ENCODE measurements at regions not wholly inside any gene's neighbourhood (a gene's known extent, or its start where the extent isn't known, plus 50 kb on each side); places are given as distances from the start of the nearest gene placed in this dataset.
A peak's percentile ranks its signal among the peaks of the same experiment; 100 is the strongest.

DNA sequence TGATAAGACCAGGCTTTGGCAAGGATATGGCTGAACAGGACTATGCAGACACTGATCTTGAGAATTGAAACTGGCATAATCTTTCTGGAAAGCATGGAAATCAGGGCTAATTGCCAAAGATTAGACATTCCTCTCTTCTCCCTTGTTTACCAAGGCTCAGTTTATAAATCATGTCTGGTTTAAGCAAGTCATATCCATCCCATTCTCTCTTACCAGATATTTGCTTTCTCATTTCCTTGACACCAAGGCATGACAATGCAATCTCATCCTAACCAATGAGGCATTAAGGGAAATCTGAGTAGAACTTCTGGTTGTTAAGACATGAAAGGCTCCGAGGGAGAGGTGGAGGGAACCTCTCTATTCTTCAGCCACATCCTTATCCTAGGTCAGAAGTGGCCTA lies 110.3 kb upstream of the CEP85L start:
- no peak for DNase-seq

DNA sequence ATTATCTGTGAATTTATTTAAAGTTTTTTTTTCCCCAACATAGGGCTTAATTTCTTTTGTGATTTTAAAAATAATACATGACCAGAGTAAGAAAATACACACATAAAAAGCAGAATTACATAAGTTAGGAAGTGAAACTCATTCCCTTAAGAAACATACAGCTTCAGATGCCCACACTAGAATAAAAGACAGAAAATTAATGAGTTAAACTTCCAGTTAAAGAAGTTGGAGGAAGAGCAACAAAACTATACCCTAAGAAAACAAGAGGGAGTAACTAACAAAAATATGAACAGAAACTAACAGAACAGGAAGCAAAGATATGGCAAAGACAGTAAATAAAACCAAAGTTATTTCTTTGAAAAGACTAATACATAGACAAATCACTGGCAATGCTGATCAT lies 107.6 kb upstream of the CEP85L start:
- DNase-seq: no peak

DNA sequence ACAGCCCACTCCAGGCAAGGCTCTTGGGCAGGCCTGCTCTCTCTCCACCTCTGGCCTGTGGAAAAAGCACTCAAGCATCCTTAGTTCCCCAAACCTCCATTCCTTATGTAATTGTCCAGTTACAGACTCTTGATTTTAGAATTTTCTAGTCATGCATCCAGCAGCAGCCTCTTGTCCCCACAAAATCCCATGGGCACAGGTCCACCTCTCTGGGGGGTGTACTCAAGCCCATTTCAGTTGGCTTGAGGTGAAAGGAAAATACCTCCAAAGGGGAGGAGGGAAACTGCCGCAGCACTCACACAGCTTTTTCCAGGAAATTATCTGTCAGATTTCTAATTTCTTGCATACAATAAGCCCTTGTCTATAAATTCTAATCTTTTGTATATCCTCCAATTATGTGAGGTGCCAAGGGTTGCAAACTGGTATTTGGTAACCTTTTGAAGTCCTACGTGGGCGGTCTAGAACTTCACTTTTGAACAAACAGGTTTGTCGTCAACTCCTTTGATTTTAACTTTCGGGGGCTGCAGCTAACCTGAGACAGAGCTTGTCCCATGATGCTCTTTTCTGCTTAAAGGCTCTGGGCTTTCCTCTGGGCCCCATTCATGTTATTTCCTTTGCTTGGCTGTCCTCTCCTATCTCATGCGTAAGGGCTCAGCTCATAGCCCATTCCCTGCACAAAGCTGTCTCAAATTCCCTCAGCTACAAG lies 104.7 kb upstream of the CEP85L start:
- DNase-seq: no peak

DNA sequence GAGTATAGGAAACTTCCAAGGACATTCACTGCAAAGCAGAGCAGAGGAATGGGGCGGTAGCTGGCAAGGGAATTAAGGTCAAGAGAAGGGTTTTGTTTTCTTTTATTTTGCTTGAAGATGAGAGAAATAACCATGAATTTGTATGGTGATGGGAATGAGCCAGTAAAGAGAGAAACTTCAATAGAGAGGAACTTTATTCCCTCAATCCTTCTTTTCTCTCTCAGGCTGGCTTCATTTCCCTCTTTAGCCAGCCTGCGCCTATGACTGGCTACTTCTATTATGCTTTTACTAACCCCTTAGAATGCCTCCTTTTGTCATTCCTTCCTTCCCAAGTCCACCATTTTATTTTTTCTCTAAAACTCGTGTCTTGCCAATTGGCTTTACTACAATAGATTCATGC lies 101.4 kb upstream of the CEP85L start:
- no peak for DNase-seq

DNA sequence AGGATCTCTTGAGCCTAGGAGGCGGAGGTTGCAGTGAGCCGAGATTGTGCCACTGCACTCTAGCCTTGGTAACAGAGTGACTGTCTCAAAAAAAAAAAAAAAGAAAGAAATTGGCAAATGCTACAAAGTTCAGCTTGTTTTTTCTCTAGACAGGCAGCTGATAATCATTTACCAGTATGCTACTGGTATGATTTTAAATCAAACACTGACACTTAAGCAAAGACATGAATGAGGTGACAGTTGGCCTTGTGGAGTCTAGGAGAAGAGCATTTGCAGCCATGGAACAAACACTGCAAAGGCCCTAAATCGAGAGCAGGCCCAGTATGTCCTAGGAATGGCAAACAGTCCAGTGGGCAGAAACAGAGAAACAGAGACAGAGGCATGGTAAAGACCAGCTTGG lies 99.7 kb upstream of the CEP85L start:
- DNase-seq: no peak

DNA sequence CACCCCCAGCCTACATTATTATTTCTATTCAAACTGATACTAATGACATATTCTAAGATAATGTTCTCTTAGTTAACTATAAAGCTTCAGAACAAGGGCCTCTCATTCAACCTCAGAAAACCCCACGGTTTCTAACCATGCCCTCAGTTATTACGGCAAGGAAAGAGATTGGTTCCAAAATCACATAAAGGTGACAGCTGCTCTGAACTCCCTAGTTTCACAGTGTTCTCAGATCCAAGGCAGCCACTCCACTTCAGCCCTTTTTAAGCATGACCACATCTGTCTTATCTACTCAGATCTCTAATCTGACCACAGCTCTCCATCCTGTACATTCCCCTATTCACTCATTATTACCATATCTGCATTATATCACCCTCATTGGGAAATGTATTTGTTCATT lies 98.8 kb upstream of the CEP85L start:
- DNase-seq: no peak

DNA sequence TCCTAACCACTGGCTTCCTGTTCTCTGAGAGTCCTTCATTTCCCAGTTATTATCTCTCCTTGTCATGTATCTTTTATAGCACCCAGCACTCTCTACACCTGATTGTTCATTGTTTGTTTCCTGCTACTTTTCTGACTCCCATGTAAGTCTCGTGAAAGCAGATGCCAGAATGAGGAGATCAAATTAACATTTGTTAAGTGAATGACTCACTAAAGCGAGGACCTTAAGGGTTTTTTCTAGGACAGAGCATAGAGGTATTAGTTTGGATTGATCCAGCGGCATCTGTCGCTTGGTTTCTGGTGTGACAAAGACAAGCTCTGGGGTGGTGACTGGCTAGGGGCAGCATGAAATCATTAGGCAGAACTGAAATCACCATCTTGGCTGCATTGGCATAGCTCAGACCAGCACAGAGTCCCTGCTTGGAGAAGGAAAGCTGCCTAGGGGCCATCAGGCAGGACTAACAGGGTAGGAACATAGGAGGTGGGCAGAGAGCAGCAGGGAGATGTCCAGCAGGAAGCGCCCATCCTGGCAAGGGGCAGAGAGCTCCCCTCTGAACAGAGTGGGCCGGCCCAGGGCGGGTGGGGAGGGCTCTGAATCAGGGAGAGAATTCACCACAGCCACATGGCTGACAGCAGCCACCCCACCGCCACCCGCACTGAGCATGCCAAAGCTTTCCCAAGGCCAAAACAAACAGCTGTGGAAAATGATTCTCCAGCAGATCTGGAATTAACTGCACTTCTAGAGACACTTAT lies 97.1 kb upstream of the CEP85L start:
- peak; percentile 64 for DNase-seq

DNA sequence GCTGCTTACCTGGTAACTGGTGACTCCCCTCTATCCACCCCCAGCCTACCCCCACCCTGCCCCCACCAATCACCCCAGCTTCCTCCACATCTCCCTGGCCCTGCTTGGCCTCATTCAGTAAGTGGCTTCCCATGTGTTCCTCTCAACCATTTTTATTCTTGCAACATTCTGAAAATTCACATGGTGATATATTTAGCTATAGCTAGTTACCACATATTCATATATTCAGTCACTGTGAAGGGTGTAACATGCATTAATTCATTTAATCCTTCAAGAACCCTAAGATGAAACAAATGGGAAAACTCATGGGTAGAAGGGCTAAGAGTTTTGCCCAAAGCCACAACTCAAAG lies 95.4 kb upstream of the CEP85L start:
- no peak for DNase-seq

DNA sequence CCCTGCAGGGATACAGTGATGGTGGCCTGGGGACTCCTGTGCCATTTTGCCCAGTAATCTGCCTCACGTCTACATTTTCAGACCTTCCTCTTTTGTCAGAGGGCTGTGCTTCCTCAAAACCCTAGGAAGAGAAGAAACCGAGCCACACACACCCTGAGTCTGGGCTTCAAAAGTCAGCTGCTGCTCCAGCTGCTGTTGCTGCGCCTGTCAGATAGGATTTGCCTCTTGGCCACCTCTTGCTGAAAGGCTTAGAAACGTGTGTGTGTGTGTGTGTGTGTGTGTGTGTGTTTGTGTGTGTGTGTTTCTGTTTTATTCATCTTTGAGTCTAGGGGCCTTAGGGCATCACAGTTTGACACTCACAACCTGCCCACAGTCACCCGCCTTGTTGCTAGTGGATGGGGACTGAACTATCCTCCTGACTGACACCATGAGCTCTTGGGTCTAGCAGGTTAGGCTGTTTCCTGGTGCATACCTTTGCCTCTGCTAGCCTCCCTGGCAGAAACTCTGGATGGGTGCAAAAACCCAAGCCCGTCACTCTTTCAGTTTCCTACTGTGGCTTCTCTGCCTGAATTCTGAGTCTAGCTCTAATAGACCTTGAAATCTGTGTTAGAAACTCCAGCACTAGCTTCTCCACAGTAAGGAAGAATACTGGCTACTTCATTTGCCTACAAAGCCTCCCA lies 94.9 kb upstream of the CEP85L start:
- DNase-seq: no peak

DNA sequence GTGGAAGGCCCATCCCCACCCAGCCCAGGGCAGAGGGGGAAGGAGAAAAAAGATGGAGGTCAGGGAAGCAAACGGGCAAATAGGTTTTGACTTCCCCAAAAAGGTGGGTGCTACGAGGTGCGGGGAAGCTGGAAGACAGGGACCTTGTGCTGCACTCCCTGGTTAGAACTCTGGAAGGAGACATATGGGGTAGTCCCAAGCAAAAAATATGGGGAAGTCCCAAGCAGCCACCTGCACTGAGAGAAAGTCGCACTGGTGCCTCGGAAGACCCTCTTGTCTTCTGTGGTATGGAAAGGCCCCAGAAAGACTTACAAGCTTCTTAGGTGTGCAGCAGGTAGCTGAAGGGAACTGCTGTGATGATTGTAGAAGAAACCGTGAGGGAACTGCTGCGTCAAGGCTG lies 93.8 kb upstream of the CEP85L start:
- DNase-seq: no peak

DNA sequence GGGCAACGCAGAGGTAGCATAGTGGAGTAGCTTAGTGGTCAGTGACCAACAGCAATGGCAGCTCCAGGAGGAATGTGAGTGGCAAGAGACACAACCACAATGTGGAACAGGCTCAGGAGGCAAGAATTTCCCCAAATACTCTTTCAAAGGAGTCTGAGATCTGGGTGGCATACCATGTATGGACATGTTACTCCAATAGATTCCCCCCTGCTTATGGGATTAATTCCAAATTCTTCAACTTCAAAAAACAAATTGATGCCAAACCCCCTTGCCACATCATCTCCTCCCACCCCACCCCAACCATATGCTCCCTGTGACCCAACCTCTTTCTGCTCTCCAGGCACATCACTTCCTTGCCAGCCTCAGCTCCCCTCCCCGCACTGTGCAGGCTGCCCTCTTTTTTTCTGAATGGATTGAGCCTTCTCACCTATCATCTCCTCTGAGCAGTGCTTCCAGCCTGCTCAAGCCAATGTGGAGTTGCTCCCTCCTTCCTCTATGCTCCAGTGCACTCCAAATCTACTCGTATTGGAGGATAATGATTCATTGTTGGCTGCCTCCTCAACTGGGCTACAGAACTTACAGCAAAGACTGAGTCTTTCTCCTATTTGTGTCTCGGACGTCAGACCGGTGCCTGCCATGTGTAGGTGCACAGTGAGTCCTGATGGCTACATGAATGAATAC lies 93.0 kb upstream of the CEP85L start:
- DNase-seq: no peak

DNA sequence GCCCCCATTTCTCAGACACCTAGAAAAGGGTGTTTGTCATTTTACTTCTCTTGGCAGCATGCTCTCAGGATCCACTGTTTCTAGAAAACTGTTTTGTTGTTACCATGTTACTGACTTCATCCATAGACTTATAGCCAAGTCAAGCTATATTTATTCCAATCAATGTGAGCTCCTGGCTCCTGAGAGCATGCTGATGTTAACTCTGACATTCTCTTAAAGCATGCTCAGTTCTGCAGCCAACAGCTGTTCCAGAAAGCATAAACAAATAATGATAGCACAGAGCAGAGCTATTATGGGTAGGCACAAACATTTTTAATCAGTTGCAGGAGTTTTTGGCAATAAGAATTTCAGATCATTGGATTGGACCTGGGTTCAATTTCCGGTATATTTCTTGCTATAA lies 92.4 kb upstream of the CEP85L start:
- no peak for DNase-seq

DNA sequence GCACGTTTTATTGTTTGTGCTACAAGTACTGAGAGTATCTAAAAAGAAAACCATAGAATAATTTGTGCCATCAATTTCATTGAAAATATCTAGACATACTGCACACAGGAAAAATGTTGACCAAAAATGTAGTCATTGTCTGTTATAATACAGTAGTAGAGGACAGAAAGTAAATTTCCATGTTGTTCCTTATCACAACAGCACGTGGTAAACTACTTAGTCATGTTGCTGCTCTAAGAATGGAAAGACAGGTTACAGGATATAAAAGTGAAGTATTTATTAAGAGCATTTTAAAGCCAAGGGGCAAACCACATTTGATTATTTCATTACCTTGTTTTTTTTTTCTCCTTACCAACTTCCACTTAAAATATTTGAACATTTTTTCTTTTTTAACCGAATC lies 89.0 kb upstream of the CEP85L start:
- DNase-seq: no peak

DNA sequence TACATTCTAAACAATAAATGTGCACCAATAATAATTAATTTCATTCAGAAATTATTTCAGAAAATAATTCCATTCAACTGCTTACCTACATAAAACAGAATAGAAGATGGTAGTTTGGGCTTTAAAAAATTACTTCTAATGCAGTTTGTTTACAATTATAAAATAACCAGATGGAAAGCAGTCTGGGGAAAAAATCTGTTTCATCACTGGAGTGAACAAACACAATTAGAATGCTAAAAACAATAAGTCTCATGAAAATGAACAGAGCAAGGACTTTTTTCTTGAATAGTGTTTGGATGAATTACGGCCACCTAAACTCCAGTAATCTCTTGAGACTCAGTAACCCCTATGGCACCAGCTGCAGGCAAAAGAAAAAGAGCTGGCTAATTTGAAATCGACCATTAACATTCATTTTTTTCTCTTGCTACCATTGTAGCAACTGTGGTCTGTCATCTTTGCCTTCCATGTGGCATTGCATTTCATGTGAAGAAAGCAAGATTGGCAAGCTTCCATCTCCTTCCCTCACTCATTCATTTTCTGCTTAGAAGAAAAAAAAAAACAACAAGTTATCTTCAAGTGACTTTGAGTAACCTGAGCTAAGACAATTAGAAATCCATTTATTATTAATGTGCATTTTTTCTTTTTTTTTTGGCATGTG lies 88.4 kb upstream of the CEP85L start:
- DNase-seq: no peak

DNA sequence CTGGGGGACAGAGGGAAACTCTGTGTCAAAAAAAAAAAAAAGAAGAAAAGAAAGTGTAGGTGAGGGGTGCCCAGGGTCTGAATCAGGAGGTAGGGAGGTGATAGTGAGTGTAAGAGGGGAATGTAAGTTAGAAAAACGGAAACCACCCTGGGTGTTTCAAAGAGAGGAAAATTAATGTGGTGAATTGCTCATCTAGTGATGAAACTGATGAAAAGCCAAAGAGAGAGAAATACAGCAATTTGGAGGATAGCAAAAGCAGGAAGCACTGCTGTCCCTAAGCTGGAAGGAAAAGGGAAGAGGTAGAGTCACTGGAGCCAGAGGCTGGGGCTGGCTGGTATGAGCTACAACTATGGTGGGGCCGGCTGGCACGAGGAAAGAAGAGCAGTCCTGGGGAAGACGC lies 85.0 kb upstream of the CEP85L start:
- DNase-seq: no peak

DNA sequence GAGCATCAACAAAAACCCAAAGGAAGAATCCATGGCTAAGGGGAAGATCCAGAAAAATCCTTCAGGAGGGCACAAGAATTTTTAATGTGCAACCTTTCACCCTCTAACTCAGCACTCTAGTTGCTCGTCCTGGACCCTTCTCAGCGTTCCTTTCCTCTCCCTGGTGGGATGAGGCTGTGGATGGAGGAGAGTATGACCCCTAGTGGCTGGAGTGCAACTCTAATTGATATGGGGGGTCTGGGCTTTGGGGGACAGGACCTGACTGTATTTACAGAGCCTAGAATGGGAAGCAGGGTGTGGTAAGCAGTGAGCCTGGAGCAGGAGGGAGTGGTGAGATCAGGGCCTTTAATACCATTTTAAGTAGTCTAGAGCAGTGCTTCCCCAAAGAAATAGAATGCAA lies 83.9 kb upstream of the CEP85L start:
- no peak for DNase-seq

DNA sequence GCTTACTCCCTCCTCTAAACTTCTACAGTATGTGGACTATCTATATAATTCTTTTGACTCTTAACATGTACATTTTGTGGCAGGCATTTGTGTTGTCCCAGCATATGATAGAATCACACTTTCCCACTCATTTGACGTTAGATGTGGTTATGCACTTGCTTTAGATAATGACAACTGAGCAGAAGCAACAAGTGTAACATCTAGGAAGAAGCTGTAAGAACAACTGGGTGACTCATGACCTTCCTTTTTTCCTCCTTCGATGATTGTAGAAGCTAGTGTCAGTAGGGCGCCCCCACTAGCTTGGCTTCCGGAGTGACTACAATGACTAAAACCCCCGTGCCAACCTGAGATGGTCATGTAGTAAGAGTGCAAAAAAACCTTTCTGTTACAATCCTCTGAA lies 74.6 kb upstream of the CEP85L start:
- DNase-seq: no peak

DNA sequence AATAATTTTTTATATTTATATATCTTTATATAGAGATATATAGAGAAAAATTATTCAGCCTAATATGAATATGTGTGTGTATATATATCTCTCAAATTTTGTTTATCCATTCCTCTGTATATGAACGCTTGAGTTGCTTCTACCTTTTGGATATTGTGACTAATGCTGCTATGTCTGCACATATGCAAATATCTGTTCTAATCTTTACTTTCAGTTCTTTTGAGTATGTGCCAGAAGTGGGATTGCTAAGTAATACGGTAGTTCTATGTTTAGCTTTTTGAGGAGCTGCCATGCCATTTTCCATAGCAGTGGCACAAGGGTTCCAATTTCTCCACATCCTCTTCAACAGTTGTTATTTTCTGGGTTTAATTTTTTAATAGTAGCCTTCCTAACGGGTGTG lies 72.8 kb upstream of the CEP85L start:
- DNase-seq: no peak

DNA sequence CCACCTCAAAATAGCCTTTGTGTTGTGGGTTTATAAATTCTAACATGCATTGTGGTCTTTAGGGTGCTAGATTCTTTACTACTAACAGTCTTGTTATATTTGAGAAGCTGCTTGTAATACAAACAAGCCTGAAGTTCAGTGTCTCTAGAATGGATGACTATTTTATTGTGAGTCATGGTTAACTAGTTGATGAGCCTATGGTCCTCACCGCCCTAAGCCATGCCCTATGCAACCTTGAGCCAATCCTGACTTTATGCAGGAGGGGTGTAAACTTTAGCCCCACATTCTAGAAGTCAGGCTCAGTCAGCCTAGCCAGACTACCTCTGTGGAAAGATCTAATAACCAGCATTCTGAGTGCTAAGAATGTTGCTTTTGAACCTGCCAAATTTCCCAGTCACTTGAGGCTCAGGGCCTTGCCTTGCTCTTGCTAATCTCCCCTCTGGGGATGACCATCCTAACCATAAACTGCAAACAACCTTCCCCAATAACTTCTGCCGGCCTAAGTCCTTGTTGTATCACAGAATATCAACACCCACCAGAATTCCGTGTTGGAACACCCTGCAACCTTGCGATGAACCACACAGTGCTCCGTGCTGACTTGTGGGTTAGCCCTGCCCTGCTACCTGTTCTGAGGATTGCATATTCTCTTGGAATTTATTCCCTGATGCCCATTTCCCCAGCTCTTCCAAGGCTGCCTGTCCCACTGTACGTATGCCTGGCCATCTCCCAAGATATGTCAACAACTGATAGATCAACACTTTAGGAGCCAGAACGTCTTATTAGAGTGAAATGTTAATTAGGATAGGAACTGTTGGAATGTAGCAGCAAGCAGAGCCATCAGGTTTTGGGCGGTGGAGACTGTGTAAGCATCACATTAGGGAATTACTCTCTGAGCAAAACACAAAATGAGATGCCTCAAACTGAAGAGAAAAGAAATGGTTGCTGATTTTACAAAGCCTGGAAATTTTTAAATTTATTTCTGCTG lies 71.7 kb upstream of the CEP85L start:
- no peak for DNase-seq

DNA sequence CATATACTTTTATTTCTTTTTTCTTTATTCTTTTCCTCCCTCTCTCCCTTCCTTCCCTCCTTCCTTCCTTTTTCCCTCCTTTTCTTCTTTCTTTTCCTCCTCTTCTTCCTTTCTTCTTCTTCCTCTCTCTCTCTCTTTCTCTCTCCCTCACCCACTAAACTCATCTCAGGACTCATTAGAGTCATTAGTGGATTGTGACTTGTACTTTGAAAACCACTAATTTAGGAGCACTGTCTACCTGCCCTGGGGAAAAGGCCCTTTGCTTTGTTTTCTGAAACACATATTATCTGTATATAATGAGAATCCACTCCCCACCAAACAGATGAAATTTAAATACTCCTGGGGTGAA lies 68.7 kb upstream of the CEP85L start:
- DNase-seq: no peak

DNA sequence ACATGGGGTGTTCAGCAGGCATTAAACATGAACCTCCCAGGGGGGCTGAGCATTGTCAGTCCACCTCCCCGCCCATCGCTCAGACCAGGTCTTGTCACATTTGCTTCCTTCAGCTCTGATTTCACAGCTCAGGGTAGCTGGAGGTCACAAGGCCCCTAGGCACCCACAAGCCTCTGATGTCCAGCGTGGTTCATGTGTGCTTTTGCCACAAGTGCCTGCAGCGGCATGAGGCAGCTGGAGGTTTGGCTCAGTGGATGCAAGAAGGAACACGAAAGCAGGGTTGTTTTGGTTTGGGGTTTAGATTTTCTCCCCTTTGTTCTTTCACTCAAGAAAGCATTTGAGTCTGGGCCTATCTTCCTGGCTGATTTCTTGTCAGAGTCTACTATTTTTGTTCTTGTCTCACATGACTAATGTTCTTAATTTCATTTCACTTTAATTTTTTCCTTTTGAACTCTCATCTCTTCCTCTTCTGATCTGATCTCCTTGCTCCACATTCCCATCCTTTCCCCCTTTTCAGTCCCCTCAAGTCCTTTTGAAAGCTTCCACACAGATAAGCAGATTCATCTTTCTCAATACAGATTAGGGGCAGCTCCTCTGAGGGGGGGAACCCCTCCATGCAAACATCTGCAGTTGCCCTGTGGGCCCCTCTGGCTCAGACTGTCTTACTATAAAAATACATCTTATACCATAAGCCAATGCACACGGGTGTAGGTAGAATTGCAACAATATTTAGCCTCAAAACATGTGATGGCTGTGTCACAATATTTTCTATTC lies 68.1 kb upstream of the CEP85L start:
- DNase-seq: no peak

Data from NCI-H2107 (cell line).